Smooth muscle cell (in vitro differentiated cells): ENCODE measurements at regions not wholly inside any gene's neighbourhood (a gene's known extent, or its start where the extent isn't known, plus 50 kb on each side); places are given as distances from the start of the nearest gene placed in this dataset. TPM values are rescaled to one million over a fixed set of nuclear protein-coding genes. Genes with fewer than 3 reads are reported as not detected.

Experiments used
- DNase-seq: peaks from one replicate; lab custom pipeline; 2025; ENCODE audit not compliant: unreplicated experiment; lab: John Stamatoyannopoulos, UW
- H2AFZ ChIP-seq: fragments of 200-600 bp; sonication (generic); 2 replicates; pipeline ENCODE4 v1.6.0; 2016; ENCODE audit warnings: antibody characterized with exemption, low read depth, mild to moderate bottlenecking
- H3F3A ChIP-seq: fragments of 200-600 bp; sonication (generic); 2 replicates; pipeline ENCODE4 v1.6.0; 2017; ENCODE audit warnings: antibody characterized with exemption, low read depth
- H3K27ac ChIP-seq: fragments of 200-600 bp; sonication (generic); 2 replicates; pipeline ENCODE4 v1.5.1; 2016; ENCODE audit warnings: low read depth, mild to moderate bottlenecking
- H3K27me3 ChIP-seq: fragments of 200-600 bp; sonication (generic); 2 replicates; pipeline ENCODE4 v1.6.1; 2016; ENCODE audit warnings: low read depth, mild to moderate bottlenecking
- H3K36me3 ChIP-seq: fragments of 200-600 bp; sonication (generic); 2 replicates; pipeline ENCODE4 v1.5.1; 2016; ENCODE audit warnings: low read depth
- H3K4me1 ChIP-seq: fragments of 200-600 bp; sonication (generic); 2 replicates; pipeline ENCODE4 v1.5.1; 2016; ENCODE audit warnings: low read depth
- H3K4me2 ChIP-seq: fragments of 200-600 bp; sonication (generic); 2 replicates; pipeline ENCODE4 v1.6.0; 2016; ENCODE audit warnings: mild to moderate bottlenecking
- H3K4me3 ChIP-seq: fragments of 200-600 bp; sonication (generic); 2 replicates; pipeline ENCODE4 v1.5.1; 2016; ENCODE audit warnings: mild to moderate bottlenecking
- H3K79me2 ChIP-seq: fragments of 200-600 bp; sonication (generic); 2 replicates; pipeline ENCODE4 v1.6.0; 2016; ENCODE audit warnings: low read depth, mild to moderate bottlenecking
- H3K9ac ChIP-seq: fragments of 200-600 bp; sonication (generic); 2 replicates; pipeline ENCODE4 v1.6.0; 2016; ENCODE audit warnings: low read depth
- H3K9me3 ChIP-seq: fragments of 200-600 bp; sonication (generic); replicated peaks from 2 replicates; pipeline ENCODE4 v1.5.1; 2016; ENCODE audit warnings: low read depth
- H4K20me1 ChIP-seq: fragments of 200-600 bp; sonication (generic); 2 replicates; pipeline ENCODE4 v1.6.0; 2016; ENCODE audit warnings: low read depth
- CTCF ChIP-seq: fragments of 200-600 bp; sonication (generic); IDR thresholded peaks from 2 replicates; pipeline ENCODE4 v1.5.1; 2017; ENCODE audit warnings: borderline replicate concordance, mild to moderate bottlenecking, antibody characterized with exemption; ENCODE audit not compliant: insufficient read depth, poor library complexity, severe bottlenecking
- WGBS: methylation state at CpG from one replicate; pipeline ENCODE4 v1.1.7; 2016; ENCODE audit warnings: low lambda C conversion rate; 5-methylcytosine and 5-hydroxymethylcytosine counted together
- small RNA-seq: library from RNA; depleted of rRNA; stranded (forward); fragments of <200 nt; gene quantifications from one replicate; pipeline ENCODE3, GENCODE V24; 2014

- Histone ChIP-seq H3K9ac (peak overlapping the region; percentile 50), H3F3A (peaks cover 5% of the 10 kb centered on the region), H2AFZ (peak overlapping the region; percentile 60), H3K79me2 (no peaks in the 10 kb centered on the region), H3K36me3 (no peaks in the 10 kb centered on the region), H3K27ac (peak overlapping the region; percentile 80), H3K27me3 (no peaks in the 10 kb centered on the region), H3K4me3 (peak overlapping the region; percentile 30), H3K4me2 (peak overlapping the region; percentile 85), H3K9me3 (no peaks in the 10 kb centered on the region), H3K4me1 (peaks cover 9% of the 10 kb centered on the region), H4K20me1 (no peaks in the 10 kb centered on the region)
- no peak for TF ChIP-seq CTCF
- 68% methylated on average over 23 of the region's 23 CpGs for WGBS
- no peak for DNase-seq
Observed at GRCh38 chr4:184267673-184268583, 50.3 kb upstream of the ENPP6 start.

Small RNA genes in the stretch of these regions (small RNA-seq; reads per million reads assigned to genes)
- not detected for gene RN7SL28P
